ENCODE measurements at regions not wholly inside any gene's neighbourhood (a gene's known extent, or its start where the extent isn't known, plus 50 kb on each side); places are given as distances from the start of the nearest gene placed in this dataset.

DNA sequence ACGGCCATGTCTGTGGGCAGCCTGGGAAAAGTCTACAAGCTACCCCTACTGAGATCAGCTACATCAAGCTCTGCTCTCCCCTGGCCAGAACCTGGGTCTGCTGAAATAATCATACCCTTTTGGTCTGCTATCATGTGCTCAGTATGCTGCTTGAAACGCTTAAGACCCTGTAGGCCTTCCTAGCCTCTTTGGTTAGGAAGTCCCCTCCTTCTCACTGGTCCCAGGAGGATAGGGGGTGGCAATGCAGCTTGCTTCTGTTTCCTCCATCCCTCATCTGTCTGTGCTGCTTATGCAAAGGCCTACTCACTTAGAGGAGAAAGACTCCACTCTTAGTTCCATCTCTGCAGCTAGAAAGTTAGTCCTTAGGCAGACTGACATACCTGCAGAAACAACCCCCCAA is 118.2 kb upstream of the RASGRP1 start:
- Histone ChIP-seq H3K4me1 (ENCODE audit: control insufficient read depth, insufficient read depth, low read length) (no peaks in the 10 kb centered on the region), H3K27me3 (ENCODE audit: control insufficient read depth, insufficient read depth, low read length) (no peaks in the 10 kb centered on the region), H3K36me3 (ENCODE audit: control insufficient read depth, insufficient read depth, low read length) (no peaks in the 10 kb centered on the region), H3K4me3 (ENCODE audit: low read length) (no peak overlapping the region), H3K9ac (ENCODE audit: low read length) (no peak overlapping the region), H3K9me3 (ENCODE audit: control insufficient read depth, low read length) (no peaks in the 10 kb centered on the region)

DNA sequence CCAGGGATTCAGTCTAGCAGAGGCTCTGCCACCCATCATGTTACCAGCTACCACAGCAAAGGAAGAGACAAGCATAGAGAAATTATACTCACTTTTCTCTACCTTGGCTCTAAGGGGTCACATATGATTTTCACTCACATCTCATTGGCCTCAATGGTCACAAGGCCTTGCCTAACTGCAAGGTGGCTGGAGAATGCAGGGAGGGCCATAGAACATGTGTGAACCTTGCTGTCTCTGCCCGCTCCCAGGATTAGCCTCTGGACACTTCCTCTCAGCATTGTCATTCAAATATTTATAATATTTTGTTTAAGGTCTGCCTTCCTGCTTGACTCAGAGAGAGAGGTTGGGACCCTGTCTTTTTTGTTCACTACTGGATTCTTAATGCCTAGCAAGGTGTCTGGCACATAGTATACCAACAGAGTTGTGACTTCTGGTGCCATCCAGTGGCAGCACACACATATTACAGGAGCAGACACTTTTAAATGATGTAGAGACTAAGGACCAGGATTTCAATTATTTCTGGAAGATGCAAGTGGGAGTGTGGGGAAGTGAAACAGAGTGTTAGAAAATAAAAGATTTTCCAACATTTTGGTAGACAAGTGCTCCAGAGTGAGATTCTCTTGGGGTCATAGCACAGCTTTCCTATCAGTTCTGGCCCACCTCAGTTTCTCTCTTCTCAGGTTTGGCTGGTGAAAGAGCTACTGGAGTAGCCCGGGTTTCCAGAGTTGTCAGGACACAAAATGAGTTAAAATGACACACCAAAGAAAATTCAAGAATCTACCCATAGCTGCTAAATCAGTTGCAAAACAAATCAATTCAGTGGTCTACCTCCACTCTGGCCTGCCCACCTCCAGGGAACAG is 119.0 kb upstream of the RASGRP1 start:
- Histone ChIP-seq H3K27me3 (ENCODE audit: control insufficient read depth, insufficient read depth, low read length) (no peaks in the 10 kb centered on the region), H3K4me1 (ENCODE audit: control insufficient read depth, insufficient read depth, low read length) (no peaks in the 10 kb centered on the region), H3K9ac (ENCODE audit: low read length) (no peak overlapping the region), H3K9me3 (ENCODE audit: control insufficient read depth, low read length) (no peaks in the 10 kb centered on the region), H3K36me3 (ENCODE audit: control insufficient read depth, insufficient read depth, low read length) (no peaks in the 10 kb centered on the region), H3K4me3 (ENCODE audit: low read length) (no peak overlapping the region)

DNA sequence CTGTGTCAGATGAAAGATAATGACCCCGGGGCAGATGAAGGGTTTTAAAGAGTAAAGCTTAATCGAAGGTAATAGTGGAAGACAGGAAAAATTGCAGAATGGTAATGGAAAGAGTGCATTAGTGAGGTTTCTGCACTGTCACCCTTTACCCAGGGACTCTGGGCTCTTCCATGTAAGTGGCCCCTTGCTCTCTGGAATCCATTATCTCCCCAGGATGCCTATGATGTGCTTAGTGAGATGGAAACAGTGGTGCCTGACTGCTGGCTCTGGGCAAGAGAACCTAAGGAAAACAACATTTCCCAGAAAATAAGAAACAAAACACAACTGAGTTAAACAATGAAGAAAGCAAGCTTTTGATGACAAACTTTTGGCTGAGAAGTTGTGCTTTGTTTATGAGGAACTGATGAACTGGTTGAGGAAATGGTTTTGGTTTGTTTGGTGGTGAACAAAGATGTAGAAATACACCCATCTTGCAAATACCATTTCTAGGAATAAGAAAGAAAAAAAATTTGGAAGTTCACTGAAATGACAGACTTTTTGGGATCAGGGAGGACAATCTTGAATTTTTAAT is 119.9 kb upstream of the RASGRP1 start:
- Histone ChIP-seq H3K27me3 (ENCODE audit: control insufficient read depth, insufficient read depth, low read length) (no peaks in the 10 kb centered on the region), H3K4me1 (ENCODE audit: control insufficient read depth, insufficient read depth, low read length) (no peaks in the 10 kb centered on the region), H3K36me3 (ENCODE audit: control insufficient read depth, insufficient read depth, low read length) (no peaks in the 10 kb centered on the region), H3K9ac (ENCODE audit: low read length) (no peak overlapping the region), H3K9me3 (ENCODE audit: control insufficient read depth, low read length) (no peaks in the 10 kb centered on the region), H3K4me3 (ENCODE audit: low read length) (no peak overlapping the region)

DNA sequence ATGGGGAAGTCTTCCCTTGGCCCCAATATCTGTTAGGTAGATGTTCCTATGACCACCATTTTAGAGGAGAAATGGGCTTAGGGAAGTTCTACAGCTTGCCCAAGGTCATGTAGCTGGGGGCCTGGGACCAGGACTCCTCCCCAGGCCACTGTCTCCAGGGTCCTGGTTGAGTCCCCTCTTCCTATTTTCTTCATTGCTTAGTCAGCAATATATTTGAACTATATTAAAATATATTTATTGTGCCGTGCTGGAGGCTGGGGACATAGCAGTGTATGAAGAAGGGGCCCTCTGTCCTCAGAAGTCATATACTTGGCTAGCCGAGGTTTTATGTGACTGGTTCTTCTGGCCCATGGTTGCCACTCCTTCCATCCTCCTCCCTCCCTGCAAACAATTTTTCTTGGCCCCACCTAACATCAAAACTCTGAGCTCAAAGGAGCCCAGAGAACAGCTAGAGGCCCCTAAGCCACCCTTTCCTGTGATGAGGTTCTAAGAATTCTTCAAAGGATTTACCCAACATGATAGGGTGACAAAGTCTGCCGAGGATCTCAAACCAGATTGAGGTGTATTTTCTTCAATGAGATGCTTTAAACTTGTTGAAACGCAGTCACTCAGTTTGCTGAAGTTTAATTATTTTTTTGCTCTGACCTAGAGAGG is 121.2 kb upstream of the RASGRP1 start:
- no peak overlapping the region for H3K4me3 ChIP-seq (ENCODE audit: low read length)
- no peaks in the 10 kb centered on the region for H3K36me3 ChIP-seq (ENCODE audit: control insufficient read depth, insufficient read depth, low read length)
- H3K4me1 ChIP-seq (ENCODE audit: control insufficient read depth, insufficient read depth, low read length): no peaks in the 10 kb centered on the region
- H3K9me3 ChIP-seq (ENCODE audit: control insufficient read depth, low read length): no peaks in the 10 kb centered on the region
- no peaks in the 10 kb centered on the region for H3K27me3 ChIP-seq (ENCODE audit: control insufficient read depth, insufficient read depth, low read length)
- no peak overlapping the region for H3K9ac ChIP-seq (ENCODE audit: low read length)

DNA sequence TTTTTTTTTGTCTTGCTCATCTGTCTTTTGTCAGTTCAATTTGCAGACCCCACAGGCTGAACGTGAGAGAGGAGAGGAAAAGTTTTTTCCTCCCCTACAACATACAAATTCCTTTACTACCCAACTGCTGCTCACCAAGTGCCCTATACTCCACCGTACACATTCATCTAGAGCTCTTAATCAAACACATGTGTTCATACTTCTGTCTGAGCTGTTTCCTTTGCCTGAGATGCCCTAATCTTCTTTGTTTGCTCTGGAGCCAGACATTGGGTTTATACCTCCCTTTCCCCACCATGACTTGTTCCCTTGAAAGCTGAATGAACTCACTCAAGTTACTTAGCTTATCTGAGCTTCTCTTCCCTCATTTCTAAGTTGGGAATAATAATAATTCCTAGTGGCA is 122.7 kb upstream of the RASGRP1 start:
- Histone ChIP-seq H3K36me3 (ENCODE audit: control insufficient read depth, insufficient read depth, low read length) (no peaks in the 10 kb centered on the region), H3K27me3 (ENCODE audit: control insufficient read depth, insufficient read depth, low read length) (no peaks in the 10 kb centered on the region), H3K9ac (ENCODE audit: low read length) (no peak overlapping the region), H3K4me3 (ENCODE audit: low read length) (no peak overlapping the region), H3K4me1 (ENCODE audit: control insufficient read depth, insufficient read depth, low read length) (no peaks in the 10 kb centered on the region), H3K9me3 (ENCODE audit: control insufficient read depth, low read length) (no peaks in the 10 kb centered on the region)

DNA sequence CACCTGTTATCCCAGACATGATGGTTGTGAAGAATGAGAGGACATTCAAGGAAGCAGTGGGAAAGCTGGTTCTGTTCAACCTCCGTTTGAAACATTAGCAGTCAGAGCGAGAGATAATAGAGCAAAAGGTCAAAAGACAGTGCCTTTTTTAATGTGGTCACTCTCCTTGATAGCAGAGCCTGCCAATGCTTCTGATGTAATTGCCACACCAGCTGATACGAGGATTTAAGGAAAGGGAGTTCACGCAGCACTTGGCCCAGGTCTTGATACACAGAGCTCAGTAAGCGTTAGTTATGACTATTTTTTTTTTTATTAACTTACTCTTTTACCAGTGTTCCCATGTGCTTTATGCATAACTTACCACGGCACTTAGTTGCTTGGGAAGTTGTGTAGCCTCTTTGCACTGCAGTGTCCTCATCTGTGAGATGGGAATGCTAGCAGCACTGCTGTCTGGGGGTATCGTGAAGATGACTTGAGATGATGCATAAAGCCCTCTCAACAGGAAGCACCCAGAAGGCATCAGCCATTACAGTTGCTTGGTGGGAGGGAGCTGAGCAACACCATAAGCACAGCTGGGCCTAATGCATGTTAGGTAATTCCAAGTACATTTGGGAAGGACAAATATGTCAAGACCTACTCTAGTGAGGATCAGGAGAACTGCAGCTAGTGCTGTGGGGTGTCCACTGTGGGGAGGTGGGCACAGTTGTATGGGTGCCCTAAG is 123.3 kb upstream of the RASGRP1 start:
- H3K4me3 ChIP-seq (ENCODE audit: low read length): no peak overlapping the region
- no peaks in the 10 kb centered on the region for H3K4me1 ChIP-seq (ENCODE audit: control insufficient read depth, insufficient read depth, low read length)
- H3K36me3 ChIP-seq (ENCODE audit: control insufficient read depth, insufficient read depth, low read length): no peaks in the 10 kb centered on the region
- H3K9ac ChIP-seq (ENCODE audit: low read length): no peak overlapping the region
- H3K27me3 ChIP-seq (ENCODE audit: control insufficient read depth, insufficient read depth, low read length): no peaks in the 10 kb centered on the region
- H3K9me3 ChIP-seq (ENCODE audit: control insufficient read depth, low read length): no peaks in the 10 kb centered on the region

DNA sequence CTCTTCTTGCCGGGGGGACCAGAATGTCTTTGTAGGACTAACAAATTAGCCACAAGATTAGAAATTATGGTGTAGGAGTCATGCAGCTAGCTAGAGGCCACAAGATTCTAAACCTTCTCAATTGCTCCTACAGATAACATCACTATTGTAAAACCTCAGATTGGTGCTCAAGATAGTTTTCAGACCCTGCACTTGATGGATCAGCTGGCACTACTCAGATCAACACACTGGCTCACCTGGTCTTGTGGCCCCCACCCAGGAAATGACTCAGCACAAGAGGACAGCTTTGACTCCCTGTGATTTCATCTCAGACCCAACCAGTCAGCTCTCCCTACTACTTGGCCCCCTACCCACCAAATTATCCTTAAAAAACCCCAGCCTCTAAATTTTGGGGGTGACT is 124.1 kb upstream of the RASGRP1 start:
- no peaks in the 10 kb centered on the region for H3K36me3 ChIP-seq (ENCODE audit: control insufficient read depth, insufficient read depth, low read length)
- H3K4me1 ChIP-seq (ENCODE audit: control insufficient read depth, insufficient read depth, low read length): no peaks in the 10 kb centered on the region
- H3K27me3 ChIP-seq (ENCODE audit: control insufficient read depth, insufficient read depth, low read length): no peaks in the 10 kb centered on the region
- H3K9me3 ChIP-seq (ENCODE audit: control insufficient read depth, low read length): no peaks in the 10 kb centered on the region
- H3K4me3 ChIP-seq (ENCODE audit: low read length): no peak overlapping the region
- H3K9ac ChIP-seq (ENCODE audit: low read length): no peak overlapping the region

DNA sequence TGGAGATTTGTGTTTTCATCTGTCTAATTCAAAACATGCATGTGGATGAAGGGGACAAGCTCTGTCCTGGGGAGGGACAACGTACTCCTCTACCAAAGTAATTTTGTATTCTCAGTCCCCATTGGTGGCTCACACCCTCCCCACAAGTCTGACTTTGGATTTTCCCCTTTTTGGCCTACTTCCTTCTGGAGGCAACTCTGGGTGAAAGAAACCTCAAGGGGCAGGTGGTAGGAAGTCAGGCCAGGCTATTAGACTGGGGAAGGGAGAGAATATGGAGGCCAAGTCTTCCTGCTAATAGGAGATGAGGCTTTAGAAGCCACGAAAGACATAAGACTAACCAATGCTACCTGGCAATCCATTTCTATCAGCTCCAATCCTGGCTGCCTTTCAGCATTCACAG is 124.9 kb upstream of the RASGRP1 start:
- no peaks in the 10 kb centered on the region for H3K9me3 ChIP-seq (ENCODE audit: control insufficient read depth, low read length)
- no peak overlapping the region for H3K4me3 ChIP-seq (ENCODE audit: low read length)
- no peak overlapping the region for H3K9ac ChIP-seq (ENCODE audit: low read length)
- H3K36me3 ChIP-seq (ENCODE audit: control insufficient read depth, insufficient read depth, low read length): no peaks in the 10 kb centered on the region
- no peaks in the 10 kb centered on the region for H3K4me1 ChIP-seq (ENCODE audit: control insufficient read depth, insufficient read depth, low read length)
- H3K27me3 ChIP-seq (ENCODE audit: control insufficient read depth, insufficient read depth, low read length): no peaks in the 10 kb centered on the region

DNA sequence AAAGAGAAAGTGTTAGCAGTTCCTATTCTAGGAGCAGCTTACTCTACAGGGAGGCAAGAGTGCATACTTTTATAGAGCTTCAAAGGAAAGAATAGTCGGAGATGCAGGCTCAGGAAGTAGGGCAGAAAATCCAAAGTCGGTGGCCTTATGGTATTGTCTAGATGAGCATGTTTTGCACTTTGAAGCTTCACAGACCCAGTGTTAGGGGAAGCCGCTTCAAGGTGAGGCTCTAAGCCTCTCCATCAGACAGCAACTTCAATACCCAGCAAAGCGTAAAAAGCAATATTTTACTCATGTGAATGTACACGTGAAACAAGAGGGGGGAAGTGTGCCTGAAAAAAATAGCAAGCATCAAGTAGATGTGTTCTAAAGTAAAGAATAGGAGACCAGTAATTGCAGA is 125.6 kb upstream of the RASGRP1 start:
- H3K9ac ChIP-seq (ENCODE audit: low read length): no peak overlapping the region
- H3K9me3 ChIP-seq (ENCODE audit: control insufficient read depth, low read length): no peaks in the 10 kb centered on the region
- H3K4me3 ChIP-seq (ENCODE audit: low read length): no peak overlapping the region
- no peaks in the 10 kb centered on the region for H3K27me3 ChIP-seq (ENCODE audit: control insufficient read depth, insufficient read depth, low read length)
- H3K4me1 ChIP-seq (ENCODE audit: control insufficient read depth, insufficient read depth, low read length): no peaks in the 10 kb centered on the region
- H3K36me3 ChIP-seq (ENCODE audit: control insufficient read depth, insufficient read depth, low read length): no peaks in the 10 kb centered on the region

DNA sequence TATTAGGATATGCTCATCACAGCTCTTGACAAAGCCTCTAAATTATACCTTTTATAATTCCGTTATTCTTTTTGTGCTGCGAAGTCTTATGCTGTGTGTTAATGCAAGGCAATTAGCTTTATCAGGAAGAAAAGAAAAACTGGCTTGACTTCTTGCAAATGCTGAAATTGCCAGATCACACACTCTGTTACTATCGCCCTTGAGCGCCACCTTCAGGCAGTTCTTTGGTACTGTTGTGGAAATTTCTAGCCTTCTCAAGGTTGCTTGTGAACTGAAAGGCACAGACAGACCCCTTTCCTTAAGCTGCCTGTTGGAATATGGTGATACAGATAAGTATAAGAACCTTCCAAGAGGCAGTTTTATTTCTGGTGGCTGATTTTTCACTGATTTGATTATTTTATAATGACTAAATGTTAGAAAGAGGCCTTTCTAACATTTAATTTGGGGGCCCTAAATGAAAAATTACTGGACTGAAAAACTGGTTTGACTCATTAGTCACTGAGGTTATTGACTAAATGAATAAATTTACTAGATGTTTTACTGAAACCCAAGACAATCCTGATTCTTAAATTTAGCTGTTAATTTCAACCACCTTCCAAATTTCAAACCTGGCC is 126.2 kb upstream of the RASGRP1 start:
- Histone ChIP-seq H3K9me3 (ENCODE audit: control insufficient read depth, low read length) (no peaks in the 10 kb centered on the region), H3K9ac (ENCODE audit: low read length) (no peak overlapping the region), H3K27me3 (ENCODE audit: control insufficient read depth, insufficient read depth, low read length) (no peaks in the 10 kb centered on the region), H3K4me1 (ENCODE audit: control insufficient read depth, insufficient read depth, low read length) (no peaks in the 10 kb centered on the region), H3K4me3 (ENCODE audit: low read length) (no peak overlapping the region), H3K36me3 (ENCODE audit: control insufficient read depth, insufficient read depth, low read length) (no peaks in the 10 kb centered on the region)

DNA sequence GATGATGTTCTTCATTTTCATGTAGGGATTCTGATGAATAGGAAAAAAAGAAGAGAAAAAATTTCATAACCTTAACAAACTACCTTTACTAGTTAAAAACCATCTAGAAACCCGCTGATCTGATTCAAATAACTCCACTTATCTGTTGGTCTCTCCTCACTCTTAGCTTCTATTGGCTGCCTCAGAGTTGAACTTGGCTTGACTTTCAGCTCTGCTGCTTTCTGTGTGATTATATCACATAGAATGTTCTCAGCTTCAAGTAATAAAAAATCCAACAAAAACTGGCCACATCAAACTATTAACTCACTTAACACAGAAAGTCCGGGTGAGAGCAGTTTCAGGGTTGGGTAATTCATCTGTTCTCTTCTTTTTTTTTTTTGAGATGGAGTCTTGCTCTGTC is 126.8 kb upstream of the RASGRP1 start:
- Histone ChIP-seq H3K4me1 (ENCODE audit: control insufficient read depth, insufficient read depth, low read length) (no peaks in the 10 kb centered on the region), H3K9ac (ENCODE audit: low read length) (no peak overlapping the region), H3K27me3 (ENCODE audit: control insufficient read depth, insufficient read depth, low read length) (no peaks in the 10 kb centered on the region), H3K4me3 (ENCODE audit: low read length) (no peak overlapping the region), H3K36me3 (ENCODE audit: control insufficient read depth, insufficient read depth, low read length) (no peaks in the 10 kb centered on the region), H3K9me3 (ENCODE audit: control insufficient read depth, low read length) (no peaks in the 10 kb centered on the region)
